A549 (cell line): ENCODE measurements at regions not wholly inside any gene's neighbourhood (a gene's known extent, or its start where the extent isn't known, plus 50 kb on each side); places are given as distances from the start of the nearest gene placed in this dataset.

ENCODE experiments used
- ATAC-seq, 2 experiments: fragments of 200-7000 bp in 1 of 2; fragments of >200 bp in 1 of 2; cut with Nextera tagmentation in 1 of 2; cut with Tn5 transposase in 1 of 2; 3 replicates each; pipeline versions ENCODE4 v1.8.0 to v1.9.1; 2018 to 2020; ENCODE audit warnings: mild to moderate bottlenecking in 1 of 2, moderate library complexity in 1 of 2
- CTCF ChIA-PET: fragments of 300-600 bp; sonication (Branson Sonifier 250); formaldehyde crosslinking; extraction: SDS; loops from one replicate; lab custom pipeline; 2021; ENCODE audit warnings: antibody characterized with exemption, inconsistent platforms; lab: Yijun Ruan, JAX
- POLR2A ChIA-PET: fragments of 350-600 bp; formaldehyde crosslinking; extraction: SDS; loops from one replicate; lab custom pipeline; 2021; ENCODE audit warnings: antibody characterized with exemption, inconsistent platforms; lab: Yijun Ruan, JAX
- DNase-seq, 2 experiments: peaks; one replicate each; pipeline versions ENCODE4 v3.0.0 to v3.0.0-alpha.2; 2011 to 2016; ENCODE audit warnings: low read depth in 1 of 2, low spot score in 1 of 2
- FAIRE-seq: peaks from 2 replicates; lab custom pipeline; 2011; peaks lifted over from hg19 to GRCh38; lab: Jason Lieb, UNC
- H3K27ac ChIP-seq, 2 experiments: fragments of >200 bp; sonication (Bioruptor Twin); formaldehyde crosslinking; 3 replicates each; pipeline ENCODE4 v1.5.1; 2016 to 2017
- H3K4me1 ChIP-seq: fragments of >200 bp; sonication (Bioruptor Twin); formaldehyde crosslinking; 3 replicates; pipeline ENCODE4 v1.6.1; 2016
- H3K4me2 ChIP-seq: fragments of >200 bp; sonication (Bioruptor Twin); formaldehyde crosslinking; 3 replicates; pipeline ENCODE4 v1.6.1; 2016
- H3K4me3 ChIP-seq: fragments of >200 bp; sonication (Bioruptor Twin); formaldehyde crosslinking; 3 replicates; pipeline ENCODE4 v1.5.1; 2016
- H3K9me3 ChIP-seq: fragments of >200 bp; sonication (Bioruptor Twin); formaldehyde crosslinking; 3 replicates; pipeline ENCODE4 v1.6.1; 2016
- CBX2 ChIP-seq: fragments of 200-600 bp; sonication (generic); IDR thresholded peaks from 2 replicates; pipeline ENCODE4 v1.6.1; 2016; ENCODE audit warnings: low read depth, mild to moderate bottlenecking, borderline replicate concordance
- CBX8 ChIP-seq: fragments of 200-600 bp; sonication (generic); IDR thresholded peaks from 2 replicates; pipeline ENCODE4 v1.6.1; 2016
- CHD4 ChIP-seq: fragments of 200-600 bp; sonication (generic); IDR thresholded peaks from 2 replicates; pipeline ENCODE4 v1.6.1; 2016; ENCODE audit warnings: antibody characterized with exemption, mild to moderate bottlenecking, borderline replicate concordance
- CTCF ChIP-seq: fragments of >200 bp; sonication (Bioruptor Twin); formaldehyde crosslinking; IDR thresholded peaks from 3 replicates; pipeline ENCODE4 v1.5.1; 2016
- EP300 ChIP-seq, 2 experiments: fragments of >200 bp; sonication (Bioruptor Twin); formaldehyde crosslinking; IDR thresholded peaks; 2 replicates in 1 of 2; 3 replicates in 1 of 2; pipeline ENCODE4 v1.6.1; 2016 to 2017
- ESRRA ChIP-seq: fragments of 150-350 bp; IDR thresholded peaks from 2 replicates; pipeline ENCODE4 v1.6.1; 2014; ENCODE audit warnings: mild to moderate bottlenecking, low read length, borderline replicate concordance
- HES2 ChIP-seq: fragments of >200 bp; sonication (Bioruptor Twin); formaldehyde crosslinking; IDR thresholded peaks from 2 replicates; pipeline ENCODE4 v1.6.1; 2016
- HOXB13 ChIP-seq: fragments of 250-450 bp; sonication (Bioruptor Pico); IDR thresholded peaks from 2 replicates; pipeline ENCODE4 v1.5.0; 2020; ENCODE audit warnings: low read depth, mild to moderate bottlenecking, moderate library complexity
- HOXB5 ChIP-seq: fragments of 250-450 bp; sonication (Bioruptor Pico); IDR thresholded peaks from 2 replicates; pipeline ENCODE4 v1.5.0; 2020; ENCODE audit warnings: mild to moderate bottlenecking, moderate library complexity
- JUN ChIP-seq, 2 experiments: fragments of >200 bp; sonication (Bioruptor Twin); formaldehyde crosslinking; IDR thresholded peaks; 2 replicates in 1 of 2; 3 replicates in 1 of 2; pipeline ENCODE4 v1.6.1; 2016 to 2017
- JUNB ChIP-seq: fragments of >200 bp; sonication (Bioruptor Twin); formaldehyde crosslinking; IDR thresholded peaks from 2 replicates; pipeline ENCODE4 v1.6.1; 2016
- MAFK ChIP-seq: fragments of 450-650 bp; IDR thresholded peaks from 2 replicates; pipeline ENCODE4 v1.6.1; 2014; ENCODE audit not compliant: partially characterized antibody
- NR3C1 ChIP-seq: fragments of >200 bp; sonication (Bioruptor Twin); formaldehyde crosslinking; IDR thresholded peaks from 3 replicates; pipeline ENCODE4 v1.6.1; 2017
- POLR2A ChIP-seq: IDR thresholded peaks from 2 replicates; pipeline ENCODE4 v1.6.1; 2012; ENCODE audit warnings: mild to moderate bottlenecking, low read length
- POLR2AphosphoS2 ChIP-seq: conservative IDR thresholded peaks from 2 replicates; pipeline ENCODE4 v1.6.1; 2012; ENCODE audit warnings: low read length, improper control_type of control experiment, inconsistent platforms
- RAD21 ChIP-seq, 2 experiments: fragments of >200 bp in 1 of 2; sonication (Bioruptor Twin) in 1 of 2; formaldehyde crosslinking in 1 of 2; IDR thresholded peaks in 1 of 2; conservative IDR thresholded peaks in 1 of 2; 2 replicates in 1 of 2; 3 replicates in 1 of 2; pipeline ENCODE4 v1.6.1; 2012 to 2018; ENCODE audit warnings: inconsistent platforms in 1 of 2
- RARB ChIP-seq: fragments of 250-450 bp; sonication (Bioruptor Pico); IDR thresholded peaks from 2 replicates; pipeline ENCODE4 v1.8.0; 2021; ENCODE audit warnings: mild to moderate bottlenecking, moderate library complexity
- RCOR1 ChIP-seq: fragments of 150-350 bp; IDR thresholded peaks from 2 replicates; pipeline ENCODE4 v1.6.1; 2014; ENCODE audit warnings: antibody characterized with exemption, low read length, low read depth
- SREBF2 ChIP-seq: fragments of 450-650 bp; IDR thresholded peaks from 2 replicates; pipeline ENCODE4 v1.6.1; 2014; ENCODE audit warnings: mild to moderate bottlenecking, moderate library complexity
- ZC3H11A ChIP-seq: fragments of 450-650 bp; IDR thresholded peaks from 2 replicates; pipeline ENCODE4 v1.6.1; 2014; ENCODE audit warnings: antibody characterized with exemption, mild to moderate bottlenecking
- ZNF302 ChIP-seq: fragments of 250-450 bp; sonication (Bioruptor Pico); IDR thresholded peaks from 2 replicates; pipeline ENCODE4 v1.9.0; 2021; ENCODE audit warnings: inconsistent platforms, mild to moderate bottlenecking, moderate library complexity
- ZSCAN20 ChIP-seq: fragments of 250-450 bp; sonication (Bioruptor Pico); IDR thresholded peaks from 2 replicates; pipeline ENCODE4 v1.8.0; 2022; ENCODE audit warnings: mild to moderate bottlenecking, moderate library complexity
- WGBS: methylation state at CpG from one replicate; pipeline ENCODE4 v1.1.6; 2017; ENCODE audit errors: missing lambda C conversion rate; 5-methylcytosine and 5-hydroxymethylcytosine counted together
- TF ChIP-seq, protein P1 (sequence below): IDR thresholded peaks from 2 replicates; pipeline ENCODE4 v1.6.1; 2012

DNA sequence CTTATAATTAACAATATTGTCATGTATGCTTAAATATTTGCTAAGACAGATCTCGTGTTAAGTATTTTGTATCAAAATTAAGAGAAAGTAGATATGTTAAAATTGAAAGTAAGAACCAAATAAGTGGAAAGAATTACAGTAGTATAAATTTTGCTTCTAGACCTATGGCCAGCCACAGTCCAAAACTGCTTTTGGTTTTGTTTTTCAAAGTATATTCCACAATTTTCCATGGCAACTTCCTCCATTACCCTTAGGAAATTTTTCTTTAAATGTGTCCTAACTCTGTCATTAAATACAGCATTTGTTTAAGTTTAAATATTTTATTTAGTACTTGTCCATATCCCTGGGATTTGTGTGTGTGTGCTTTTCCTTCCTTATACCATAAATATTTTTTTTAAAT, 689.0 kb downstream of the DIAPH3 start:
- POLR2A ChIA-PET: no interaction called here
- no peak overlapping the region for H3K4me3 ChIP-seq
- DNase-seq (no peak), ATAC-seq (no peak), FAIRE-seq (no peak)
- 4% methylated on average over 1 of the region's 1 CpG for WGBS
- H3K4me2 ChIP-seq: no peak overlapping the region
- CTCF ChIA-PET: no interaction called here
- H3K4me1 ChIP-seq: no peaks in the 10 kb centered on the region
- H3K27ac ChIP-seq: no peak overlapping the region
- TF ChIP-seq RARB (CRISPR knock-in tag): no peak
- TF ChIP-seq HOXB13 (CRISPR knock-in tag): no peak
- no peak for TF ChIP-seq EP300 (IDR thresholded peaks at IDR 0.05)
- TF ChIP-seq JUNB: no peak
- no peak for TF ChIP-seq ZSCAN20 (CRISPR knock-in tag)
- TF ChIP-seq, all 56 proteins: peak for 0
- H3K9me3 ChIP-seq: no peaks in the 10 kb centered on the region

GRCh38 chr13:59475911-59476310, 687.8 kb downstream of the DIAPH3 start:
- ChIA-PET POLR2A (no interaction called here), CTCF (no interaction called here)
- H3K4me1 ChIP-seq: no peaks in the 10 kb centered on the region
- DNase-seq: no peak
- H3K27ac ChIP-seq: no peak overlapping the region
- no peak overlapping the region for H3K4me2 ChIP-seq
- no peak for TF ChIP-seq MAFK
- TF ChIP-seq CTCF: no peak
- no peak for TF ChIP-seq JUNB
- no peak for TF ChIP-seq CBX8
- no peak for TF ChIP-seq CHD4
- no peak for TF ChIP-seq ZSCAN20 (CRISPR knock-in tag)
- no peak for TF ChIP-seq RAD21 (conservative IDR thresholded peaks at IDR 0.05 in 1 of 2, IDR thresholded peaks at IDR 0.05 in 1 of 2)
- no peak for TF ChIP-seq SREBF2
- no peak for TF ChIP-seq HES2
- no peak for ATAC-seq
- no peaks in the 10 kb centered on the region for H3K9me3 ChIP-seq
- no peak overlapping the region for H3K4me3 ChIP-seq
- 58% methylated on average over 2 of the region's 2 CpGs for WGBS
- FAIRE-seq: no peak

DNA sequence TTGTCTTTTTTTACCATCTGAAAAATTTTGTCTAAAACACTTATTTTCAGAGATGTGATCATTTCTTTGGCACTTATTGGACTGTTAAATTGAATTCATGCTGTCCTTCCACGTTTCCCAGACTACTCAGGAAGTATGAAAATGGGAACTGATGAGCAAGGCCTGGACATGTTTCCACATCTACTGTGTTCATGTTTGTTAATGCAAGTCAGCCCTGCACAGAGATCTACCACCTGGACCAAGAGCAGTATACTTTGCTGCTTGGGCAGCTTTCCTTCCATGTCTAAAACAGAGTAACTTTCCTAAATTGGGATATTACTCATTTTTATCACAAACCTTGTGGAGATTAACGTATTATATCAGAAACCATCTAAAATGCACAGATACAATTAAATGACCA, 687.4 kb downstream of the DIAPH3 start:
- ChIA-PET POLR2A (no interaction called here), CTCF (no interaction called here)
- no peak for ATAC-seq
- no peaks in the 10 kb centered on the region for H3K9me3 ChIP-seq
- H3K4me2 ChIP-seq: no peak overlapping the region
- TF ChIP-seq, protein P1, sequence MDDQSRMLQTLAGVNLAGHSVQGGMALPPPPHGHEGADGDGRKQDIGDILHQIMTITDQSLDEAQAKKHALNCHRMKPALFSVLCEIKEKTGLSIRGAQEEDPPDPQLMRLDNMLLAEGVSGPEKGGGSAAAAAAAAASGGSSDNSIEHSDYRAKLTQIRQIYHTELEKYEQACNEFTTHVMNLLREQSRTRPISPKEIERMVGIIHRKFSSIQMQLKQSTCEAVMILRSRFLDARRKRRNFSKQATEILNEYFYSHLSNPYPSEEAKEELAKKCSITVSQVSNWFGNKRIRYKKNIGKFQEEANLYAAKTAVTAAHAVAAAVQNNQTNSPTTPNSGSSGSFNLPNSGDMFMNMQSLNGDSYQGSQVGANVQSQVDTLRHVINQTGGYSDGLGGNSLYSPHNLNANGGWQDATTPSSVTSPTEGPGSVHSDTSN: no peak
- TF ChIP-seq JUN (IDR thresholded peaks at IDR 0.05) (no peak), POLR2AphosphoS2 (no peak), RCOR1 (no peak), ZNF302 (no peak), ESRRA (no peak), RAD21 (conservative IDR thresholded peaks at IDR 0.05 in 1 of 2, IDR thresholded peaks at IDR 0.05 in 1 of 2) (no peak), NR3C1 (no peak), ZC3H11A (no peak), CBX2 (no peak), POLR2A (no peak), HOXB5 (CRISPR knock-in tag) (no peak)
- no peak overlapping the region for H3K4me3 ChIP-seq
- no peak overlapping the region for H3K27ac ChIP-seq
- no peak for DNase-seq
- 5% methylated on average over 2 of the region's 2 CpGs for WGBS
- no peak for FAIRE-seq
- no peaks in the 10 kb centered on the region for H3K4me1 ChIP-seq
